K562 (cell line): ENCODE measurements at regions not wholly inside any gene's neighbourhood (a gene's known extent, or its start where the extent isn't known, plus 50 kb on each side); places are given as distances from the start of the nearest gene placed in this dataset.
"Not testable (repeated sequence)": the region's sequence is repeated elsewhere in the genome, so short reads cannot be mapped to it uniquely, and the experiment has no call there.

Experiments
- ATAC-seq: fragments of 200-7000 bp; cut with Tn5 transposase; 3 replicates; pipeline ENCODE4 v1.9.1; 2020; ENCODE audit warnings: moderate library complexity
- BruUV-seq: library from RNA; stranded (reverse); fragments of 400-500 nt; replicated peaks from 2 replicates; lab custom pipeline; 2021; lab: Mats Ljungman, UMichigan
- CTCF ChIA-PET: fragments of 300-600 bp; formaldehyde crosslinking; extraction: SDS; loops from one replicate; lab custom pipeline; 2021; ENCODE audit warnings: low intra/inter-chr PET ratio; lab: Yijun Ruan, JAX
- POLR2A ChIA-PET: fragments of 300-600, 350-650 bp; sonication (Branson Sonifier 250); formaldehyde crosslinking; extraction: SDS; loops from one replicate; lab custom pipeline; 2021; ENCODE audit warnings: antibody characterized with exemption, inconsistent platforms; lab: Yijun Ruan, JAX
- DNase-seq, 4 experiments: peaks; one replicate each; pipeline versions ENCODE4 v3.0.0 to v3.0.0-alpha.2; 2011 to 2018; ENCODE audit warnings: low spot score in 3 of 4, mixed read lengths in 3 of 4; ENCODE audit errors: extremely low read depth in 1 of 4
- FAIRE-seq: peaks from 2 replicates; lab custom pipeline; 2011; peaks lifted over from hg19 to GRCh38; lab: Jason Lieb, UNC
- H2AFZ ChIP-seq: 2 replicates; pipeline ENCODE4 v1.6.0; 2011; ENCODE audit warnings: low read depth, low read length, control low read depth, inconsistent platforms
- H3K27ac ChIP-seq: fragments of 200-600 bp; 3 replicates; pipeline ENCODE4 v1.8.0; 2011; ENCODE audit warnings: low read depth, mild to moderate bottlenecking, control low read depth, inconsistent platforms, low read length, moderate library complexity, mixed read lengths; ENCODE audit errors: extremely low read depth
- H3K27me3 ChIP-seq, 2 experiments: fragments of 300-600 bp in 1 of 2; 2 replicates in 1 of 2; 3 replicates in 1 of 2; pipeline versions ENCODE4 v1.6.0 to v1.8.0; 2011; ENCODE audit warnings: inconsistent platforms in 2 of 2, low read length in 2 of 2, mild to moderate bottlenecking in 1 of 2, mixed read lengths in 1 of 2, moderate library complexity in 1 of 2; ENCODE audit not compliant: control insufficient read depth in 2 of 2, insufficient read depth in 2 of 2
- H3K36me3 ChIP-seq: fragments of 300-600 bp; 3 replicates; pipeline ENCODE4 v1.8.0; 2011; ENCODE audit warnings: mild to moderate bottlenecking, low read length, inconsistent platforms; ENCODE audit not compliant: control insufficient read depth, insufficient read depth
- H3K4me1 ChIP-seq, 2 experiments: fragments of 200-600 bp in 1 of 2; replicated peaks in 1 of 2; 2 replicates in 1 of 2; 3 replicates in 1 of 2; pipeline versions ENCODE4 v1.5.1 to v1.8.0; 2011; ENCODE audit warnings: inconsistent platforms in 2 of 2, low read length in 2 of 2, mild to moderate bottlenecking in 1 of 2, mixed read lengths in 1 of 2, moderate library complexity in 1 of 2; ENCODE audit not compliant: control insufficient read depth in 2 of 2, insufficient read depth in 2 of 2
- H3K4me2 ChIP-seq: 2 replicates; pipeline ENCODE4 v1.6.1; 2011; ENCODE audit warnings: low read length, control low read depth, inconsistent platforms, mixed read lengths; ENCODE audit not compliant: insufficient read depth
- H3K4me3 ChIP-seq: fragments of 200-600 bp; sonication (generic), shearing (Covaris generic); 2 replicates; pipeline ENCODE4 v1.5.1; 2016; ENCODE audit warnings: control low read depth, inconsistent platforms
- H3K79me2 ChIP-seq: fragments of 200-600 bp; 3 replicates; pipeline ENCODE4 v1.8.0; 2011; ENCODE audit warnings: low read length, inconsistent platforms; ENCODE audit not compliant: control insufficient read depth, insufficient read depth
- H3K9ac ChIP-seq, 2 experiments: 2 replicates each; pipeline versions ENCODE4 v1.6.0 to v1.6.1; 2011; ENCODE audit warnings: low read depth in 2 of 2, low read length in 2 of 2, control low read depth in 1 of 2, inconsistent platforms in 1 of 2, mild to moderate bottlenecking in 1 of 2, mixed read lengths in 1 of 2; ENCODE audit not compliant: insufficient read depth in 1 of 2
- H3K9me1 ChIP-seq: one replicate; pipeline ENCODE4 v1.6.0; 2011; ENCODE audit warnings: inconsistent platforms, mild to moderate bottlenecking, low read length, moderate library complexity; ENCODE audit not compliant: control insufficient read depth, insufficient read depth
- H3K9me3 ChIP-seq: replicated peaks from 2 replicates; pipeline ENCODE4 v1.5.1; 2011; ENCODE audit warnings: low read depth, low read length, inconsistent platforms; ENCODE audit not compliant: control insufficient read depth, insufficient read depth
- H4K20me1 ChIP-seq: replicated peaks from 2 replicates; pipeline ENCODE4 v1.6.1; 2011; ENCODE audit warnings: low read length, inconsistent platforms, mixed read lengths; ENCODE audit not compliant: control insufficient read depth, insufficient read depth
- CCNT2 ChIP-seq: IDR thresholded peaks from 2 replicates; pipeline ENCODE4 v1.6.1; 2011; ENCODE audit warnings: borderline replicate concordance, low read depth, mild to moderate bottlenecking, moderate library complexity, mixed read lengths, low read length; ENCODE audit not compliant: insufficient read length; ENCODE audit errors: extremely low read depth
- MAFK ChIP-seq: IDR thresholded peaks from 2 replicates; pipeline ENCODE4 v1.6.1; 2011; ENCODE audit warnings: low read length, improper control_type of control experiment
- NR1H2 ChIP-seq: sonication (generic); formaldehyde crosslinking; IDR thresholded peaks from 2 replicates; pipeline ENCODE4 v1.4.0; 2020; ENCODE audit warnings: mild to moderate bottlenecking, missing genetic modification reagents
- WGBS: fragments of 100-300 bp; shearing (Covaris generic); methylation state at CpG from one replicate; pipeline ENCODE4 v1.1.6; 2016; ENCODE audit warnings: low coverage, mixed read lengths; ENCODE audit not compliant: insufficient coverage; ENCODE audit errors: missing lambda C conversion rate; 5-methylcytosine and 5-hydroxymethylcytosine counted together
- in situ Hi-C: fragments of 300-500 bp; cut with MboI; formaldehyde crosslinking; loops from 4 replicates; pipeline ENCODE4 v1.15.0; 2018; ENCODE audit warnings: inconsistent platforms, mixed read lengths
- intact Hi-C: fragments of 100-400 bp; cut with micrococcal nuclease; formaldehyde crosslinking; loops from 2 replicates; pipeline ENCODE4 v1.14.2; 2022
- TF ChIP-seq, protein P1 (sequence below): sonication (generic); formaldehyde crosslinking; IDR thresholded peaks from 2 replicates; pipeline ENCODE4 v1.8.1; 2023; ENCODE audit warnings: mild to moderate bottlenecking, missing genetic modification reagents, moderate library complexity

DNA sequence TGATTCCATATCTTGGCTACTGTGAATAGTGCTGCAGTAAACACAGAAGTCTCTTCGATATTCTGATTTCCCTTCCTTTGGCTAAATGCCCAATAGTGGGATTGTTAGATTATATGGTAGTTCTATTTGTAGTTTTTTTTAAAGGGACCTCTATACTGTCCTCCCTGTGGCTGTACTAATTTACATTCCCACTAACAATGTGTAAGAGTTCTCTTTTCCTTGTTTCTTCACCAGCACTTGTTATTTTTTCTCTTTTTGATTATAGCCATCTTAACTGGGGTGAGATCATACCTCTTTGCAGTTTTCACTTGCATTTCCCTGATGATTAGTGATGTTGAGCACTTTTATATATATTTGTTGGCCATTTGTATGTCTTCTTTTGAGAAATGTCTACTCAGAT is 102.0 kb downstream of the CARTPT start:
- ATAC-seq = no peak

DNA sequence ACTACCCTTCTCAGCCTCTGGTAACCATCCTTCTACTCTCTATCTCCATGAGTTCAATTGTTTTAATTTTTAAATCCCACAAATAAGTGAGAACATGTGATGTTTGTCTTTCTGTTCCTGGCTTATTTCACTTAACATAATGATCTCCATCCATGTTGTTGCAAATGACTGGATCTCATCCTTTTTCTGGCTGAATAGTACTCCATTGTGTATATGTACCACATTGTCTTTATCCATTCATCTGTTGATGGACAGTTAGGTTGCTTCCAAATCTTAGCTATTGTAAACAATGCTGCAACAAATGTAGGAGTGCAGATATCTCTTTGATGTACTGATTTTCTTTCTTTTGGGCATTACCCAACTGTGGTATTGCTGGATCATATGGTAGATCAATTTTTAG is 103.0 kb downstream of the CARTPT start:
- BruUV-seq, H2AFZ ChIP-seq, H3K9ac ChIP-seq, H3K27ac ChIP-seq, CTCF ChIA-PET, intact Hi-C loops, H3K4me3 ChIP-seq, H3K27me3 ChIP-seq, H3K9me1 ChIP-seq, H3K9me3 ChIP-seq, DNase-seq, H4K20me1 ChIP-seq, in situ Hi-C loops, H3K4me1 ChIP-seq, H3K36me3 ChIP-seq, H3K4me2 ChIP-seq, ATAC-seq, H3K79me2 ChIP-seq, FAIRE-seq: not testable (repeated sequence)
- POLR2A ChIA-PET = interaction anchor here (0.7 kb wide), 1 partner anchor 13 kb away, joined by 3 read pairs; no protein-coding TSS in a partner anchor

More for the DNA sequence above, 102.0 kb downstream of the CARTPT start:
- BruUV-seq = no TSS peak
- no peak for FAIRE-seq
- ChIA-PET CTCF (no interaction called here), POLR2A (interaction anchor here (0.6 kb wide), 1 partner anchor 356 kb away, joined by 3 read pairs; no protein-coding TSS in a partner anchor)
- Histone ChIP-seq H3K9me1 (no peaks in the 10 kb centered on the region), H3K36me3 (no peaks in the 10 kb centered on the region), H3K79me2 (no peaks in the 10 kb centered on the region), H3K4me1 (no peaks in the 10 kb centered on the region), H3K4me2 (no peak overlapping the region), H4K20me1 (no peaks in the 10 kb centered on the region), H3K4me3 (no peak overlapping the region), H3K9ac (no peak overlapping the region), H2AFZ (no peak overlapping the region), H3K27ac (no peak overlapping the region), H3K9me3 (no peaks in the 10 kb centered on the region), H3K27me3 (peaks cover 3 to 9% of the 10 kb centered on the region in 2 experiments; a peak in 3 of 5 replicates)
- intact Hi-C loops = no loop called here
- in situ Hi-C loops = no loop called here
- no peak for DNase-seq
- TF ChIP-seq CCNT2 (no peak), MAFK (no peak), NR1H2 (no peak)
- TF ChIP-seq, protein P1, sequence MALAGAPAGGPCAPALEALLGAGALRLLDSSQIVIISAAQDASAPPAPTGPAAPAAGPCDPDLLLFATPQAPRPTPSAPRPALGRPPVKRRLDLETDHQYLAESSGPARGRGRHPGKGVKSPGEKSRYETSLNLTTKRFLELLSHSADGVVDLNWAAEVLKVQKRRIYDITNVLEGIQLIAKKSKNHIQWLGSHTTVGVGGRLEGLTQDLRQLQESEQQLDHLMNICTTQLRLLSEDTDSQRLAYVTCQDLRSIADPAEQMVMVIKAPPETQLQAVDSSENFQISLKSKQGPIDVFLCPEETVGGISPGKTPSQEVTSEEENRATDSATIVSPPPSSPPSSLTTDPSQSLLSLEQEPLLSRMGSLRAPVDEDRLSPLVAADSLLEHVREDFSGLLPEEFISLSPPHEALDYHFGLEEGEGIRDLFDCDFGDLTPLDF (CRISPR knock-in tag) = no peak
- 0% methylated on average over 1 of the region's 1 CpG for WGBS
